GM12878 (cell line): ENCODE measurements at regions not wholly inside any gene's neighbourhood (a gene's known extent, or its start where the extent isn't known, plus 50 kb on each side); places are given as distances from the start of the nearest gene placed in this dataset.

Experiments
- BRCA1 ChIP-seq: IDR thresholded peaks from 2 replicates; pipeline ENCODE4 v1.6.1; 2011; ENCODE audit warnings: low read depth, low read length, improper control_type of control experiment
- CREM ChIP-seq: IDR thresholded peaks from 2 replicates; pipeline ENCODE4 v1.6.1; 2014; ENCODE audit warnings: antibody characterized with exemption, low read depth
- EGR1 ChIP-seq, 2 experiments: IDR thresholded peaks; 1 replicate in 1 of 2; 2 replicates in 1 of 2; pipeline ENCODE4 v1.6.1; 2011 to 2012; ENCODE audit warnings: low read depth in 2 of 2, low read length in 2 of 2, borderline replicate concordance in 1 of 2, mild to moderate bottlenecking in 1 of 2, moderate library complexity in 1 of 2
- FOXM1 ChIP-seq: IDR thresholded peaks from 2 replicates; pipeline ENCODE4 v1.6.1; 2012; ENCODE audit warnings: low read depth, mild to moderate bottlenecking, inconsistent platforms, low read length, moderate library complexity
- IKZF2 ChIP-seq, 2 experiments: fragments of 450-650 bp; IDR thresholded peaks; 2 replicates each; pipeline ENCODE4 v1.6.1; 2017; ENCODE audit warnings: mild to moderate bottlenecking in 2 of 2, moderate library complexity in 2 of 2
- MEF2B ChIP-seq: fragments of 450-650 bp; IDR thresholded peaks from 2 replicates; pipeline ENCODE4 v1.6.1; 2018; ENCODE audit warnings: mild to moderate bottlenecking, moderate library complexity; ENCODE audit not compliant: partially characterized antibody, poor library complexity, severe bottlenecking
- NR2C2 ChIP-seq: IDR thresholded peaks from 2 replicates; pipeline ENCODE4 v1.6.1; 2011; ENCODE audit warnings: borderline replicate concordance, low read depth; ENCODE audit not compliant: control insufficient read depth, insufficient read length
- PAX5 ChIP-seq: IDR thresholded peaks from 2 replicates; pipeline ENCODE4 v1.6.1; 2011; ENCODE audit warnings: low read depth, low read length, borderline replicate concordance
- POLR2AphosphoS5 ChIP-seq: IDR thresholded peaks from 2 replicates; pipeline ENCODE4 v1.6.1; 2011; ENCODE audit warnings: mild to moderate bottlenecking, low read length, inconsistent platforms
- RELA ChIP-seq: fragments of 450-650 bp; IDR thresholded peaks from 2 replicates; pipeline ENCODE4 v1.8.0; 2014; ENCODE audit warnings: borderline replicate concordance; ENCODE audit not compliant: partially characterized antibody
- RUNX3 ChIP-seq: IDR thresholded peaks from 2 replicates; pipeline ENCODE4 v1.6.1; 2012; ENCODE audit warnings: low read length, inconsistent platforms
- STAT3 ChIP-seq: IDR thresholded peaks from 2 replicates; pipeline ENCODE4 v1.6.1; 2011; ENCODE audit warnings: low read depth, low read length, improper control_type of control experiment
- TCF3 ChIP-seq: IDR thresholded peaks from 2 replicates; pipeline ENCODE4 v1.6.1; 2012; ENCODE audit warnings: low read depth, mild to moderate bottlenecking, low read length, borderline replicate concordance; ENCODE audit not compliant: insufficient read depth
- TF ChIP-seq, protein P1 (sequence below): fragments of 450-650 bp; conservative IDR thresholded peaks from 2 replicates; pipeline ENCODE4 v1.6.1; 2017; ENCODE audit warnings: mild to moderate bottlenecking, moderate library complexity
- TF ChIP-seq, protein P2 (sequence below): fragments of 450-650 bp; IDR thresholded peaks from 2 replicates; pipeline ENCODE4 v1.6.1; 2017; ENCODE audit warnings: mild to moderate bottlenecking
- TF ChIP-seq, protein P3 (sequence below): IDR thresholded peaks from 2 replicates; pipeline ENCODE4 v1.6.1; 2012; ENCODE audit warnings: improper control_type of control experiment, low read depth, low read length; ENCODE audit not compliant: insufficient replicate concordance
- TF ChIP-seq, protein P4 (sequence below): fragments of 450-650 bp; IDR thresholded peaks from 2 replicates; pipeline ENCODE4 v1.6.1; 2018; ENCODE audit warnings: borderline replicate concordance, mild to moderate bottlenecking; ENCODE audit not compliant: partially characterized antibody

DNA sequence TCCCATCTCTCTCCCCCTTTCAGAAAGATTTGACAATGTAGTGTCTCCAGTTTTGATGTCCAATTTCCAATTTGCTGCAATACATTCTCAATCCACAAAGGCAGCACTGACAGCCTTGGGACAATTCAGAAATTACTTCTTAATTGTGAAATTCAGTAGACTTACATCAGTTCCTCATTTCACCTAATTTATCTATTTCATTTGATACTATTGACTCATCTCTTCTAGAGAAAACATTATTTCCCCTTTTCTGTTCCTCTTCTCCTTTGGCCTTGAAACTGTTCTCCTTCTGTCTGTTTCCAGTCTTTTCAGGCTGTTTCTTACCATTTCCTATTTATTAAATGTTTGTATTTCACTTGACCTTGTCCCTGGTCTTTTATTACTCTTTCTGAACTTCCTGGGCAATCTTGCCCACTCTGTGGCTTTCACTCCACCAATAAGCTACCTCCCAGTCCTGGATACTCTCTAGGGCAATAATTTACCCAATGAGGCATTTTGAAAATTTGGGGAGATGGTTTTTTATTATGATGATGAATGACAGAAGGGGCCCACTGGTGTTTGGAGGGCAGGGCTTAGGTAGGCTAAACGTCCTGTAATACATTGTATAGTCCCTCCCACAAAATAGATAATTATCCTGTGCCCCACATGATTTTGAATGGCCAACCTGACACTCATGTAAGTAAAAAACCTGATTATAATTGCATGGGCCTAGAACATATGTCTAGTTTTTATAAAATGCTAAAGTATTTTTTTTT is 498.0 kb upstream of the BOD1L1 start (continued):
- TF ChIP-seq, protein P1, sequence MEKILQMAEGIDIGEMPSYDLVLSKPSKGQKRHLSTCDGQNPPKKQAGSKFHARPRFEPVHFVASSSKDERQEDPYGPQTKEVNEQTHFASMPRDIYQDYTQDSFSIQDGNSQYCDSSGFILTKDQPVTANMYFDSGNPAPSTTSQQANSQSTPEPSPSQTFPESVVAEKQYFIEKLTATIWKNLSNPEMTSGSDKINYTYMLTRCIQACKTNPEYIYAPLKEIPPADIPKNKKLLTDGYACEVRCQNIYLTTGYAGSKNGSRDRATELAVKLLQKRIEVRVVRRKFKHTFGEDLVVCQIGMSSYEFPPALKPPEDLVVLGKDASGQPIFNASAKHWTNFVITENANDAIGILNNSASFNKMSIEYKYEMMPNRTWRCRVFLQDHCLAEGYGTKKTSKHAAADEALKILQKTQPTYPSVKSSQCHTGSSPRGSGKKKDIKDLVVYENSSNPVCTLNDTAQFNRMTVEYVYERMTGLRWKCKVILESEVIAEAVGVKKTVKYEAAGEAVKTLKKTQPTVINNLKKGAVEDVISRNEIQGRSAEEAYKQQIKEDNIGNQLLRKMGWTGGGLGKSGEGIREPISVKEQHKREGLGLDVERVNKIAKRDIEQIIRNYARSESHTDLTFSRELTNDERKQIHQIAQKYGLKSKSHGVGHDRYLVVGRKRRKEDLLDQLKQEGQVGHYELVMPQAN: no peak
- TF ChIP-seq, protein P2, sequence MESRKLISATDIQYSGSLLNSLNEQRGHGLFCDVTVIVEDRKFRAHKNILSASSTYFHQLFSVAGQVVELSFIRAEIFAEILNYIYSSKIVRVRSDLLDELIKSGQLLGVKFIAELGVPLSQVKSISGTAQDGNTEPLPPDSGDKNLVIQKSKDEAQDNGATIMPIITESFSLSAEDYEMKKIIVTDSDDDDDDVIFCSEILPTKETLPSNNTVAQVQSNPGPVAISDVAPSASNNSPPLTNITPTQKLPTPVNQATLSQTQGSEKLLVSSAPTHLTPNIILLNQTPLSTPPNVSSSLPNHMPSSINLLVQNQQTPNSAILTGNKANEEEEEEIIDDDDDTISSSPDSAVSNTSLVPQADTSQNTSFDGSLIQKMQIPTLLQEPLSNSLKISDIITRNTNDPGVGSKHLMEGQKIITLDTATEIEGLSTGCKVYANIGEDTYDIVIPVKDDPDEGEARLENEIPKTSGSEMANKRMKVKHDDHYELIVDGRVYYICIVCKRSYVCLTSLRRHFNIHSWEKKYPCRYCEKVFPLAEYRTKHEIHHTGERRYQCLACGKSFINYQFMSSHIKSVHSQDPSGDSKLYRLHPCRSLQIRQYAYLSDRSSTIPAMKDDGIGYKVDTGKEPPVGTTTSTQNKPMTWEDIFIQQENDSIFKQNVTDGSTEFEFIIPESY: no peak
- no peak for TF ChIP-seq BRCA1
- TF ChIP-seq, protein P3, sequence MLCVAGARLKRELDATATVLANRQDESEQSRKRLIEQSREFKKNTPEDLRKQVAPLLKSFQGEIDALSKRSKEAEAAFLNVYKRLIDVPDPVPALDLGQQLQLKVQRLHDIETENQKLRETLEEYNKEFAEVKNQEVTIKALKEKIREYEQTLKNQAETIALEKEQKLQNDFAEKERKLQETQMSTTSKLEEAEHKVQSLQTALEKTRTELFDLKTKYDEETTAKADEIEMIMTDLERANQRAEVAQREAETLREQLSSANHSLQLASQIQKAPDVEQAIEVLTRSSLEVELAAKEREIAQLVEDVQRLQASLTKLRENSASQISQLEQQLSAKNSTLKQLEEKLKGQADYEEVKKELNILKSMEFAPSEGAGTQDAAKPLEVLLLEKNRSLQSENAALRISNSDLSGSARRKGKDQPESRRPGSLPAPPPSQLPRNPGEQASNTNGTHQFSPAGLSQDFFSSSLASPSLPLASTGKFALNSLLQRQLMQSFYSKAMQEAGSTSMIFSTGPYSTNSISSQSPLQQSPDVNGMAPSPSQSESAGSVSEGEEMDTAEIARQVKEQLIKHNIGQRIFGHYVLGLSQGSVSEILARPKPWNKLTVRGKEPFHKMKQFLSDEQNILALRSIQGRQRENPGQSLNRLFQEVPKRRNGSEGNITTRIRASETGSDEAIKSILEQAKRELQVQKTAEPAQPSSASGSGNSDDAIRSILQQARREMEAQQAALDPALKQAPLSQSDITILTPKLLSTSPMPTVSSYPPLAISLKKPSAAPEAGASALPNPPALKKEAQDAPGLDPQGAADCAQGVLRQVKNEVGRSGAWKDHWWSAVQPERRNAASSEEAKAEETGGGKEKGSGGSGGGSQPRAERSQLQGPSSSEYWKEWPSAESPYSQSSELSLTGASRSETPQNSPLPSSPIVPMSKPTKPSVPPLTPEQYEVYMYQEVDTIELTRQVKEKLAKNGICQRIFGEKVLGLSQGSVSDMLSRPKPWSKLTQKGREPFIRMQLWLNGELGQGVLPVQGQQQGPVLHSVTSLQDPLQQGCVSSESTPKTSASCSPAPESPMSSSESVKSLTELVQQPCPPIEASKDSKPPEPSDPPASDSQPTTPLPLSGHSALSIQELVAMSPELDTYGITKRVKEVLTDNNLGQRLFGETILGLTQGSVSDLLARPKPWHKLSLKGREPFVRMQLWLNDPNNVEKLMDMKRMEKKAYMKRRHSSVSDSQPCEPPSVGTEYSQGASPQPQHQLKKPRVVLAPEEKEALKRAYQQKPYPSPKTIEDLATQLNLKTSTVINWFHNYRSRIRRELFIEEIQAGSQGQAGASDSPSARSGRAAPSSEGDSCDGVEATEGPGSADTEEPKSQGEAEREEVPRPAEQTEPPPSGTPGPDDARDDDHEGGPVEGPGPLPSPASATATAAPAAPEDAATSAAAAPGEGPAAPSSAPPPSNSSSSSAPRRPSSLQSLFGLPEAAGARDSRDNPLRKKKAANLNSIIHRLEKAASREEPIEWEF: peak; percentile 52
- peak; percentile 89 for TF ChIP-seq IKZF2 (IDR thresholded peaks at IDR 0.05)
- TF ChIP-seq STAT3: no peak
- no peak for TF ChIP-seq RELA
- TF ChIP-seq MEF2B: peak; percentile 34
- no peak for TF ChIP-seq EGR1 (IDR thresholded peaks at IDR 0.05; ENCODE audit: borderline replicate concordance in 1 of 2, low read depth in 2 of 2, low read length in 2 of 2)
- TF ChIP-seq FOXM1: 0 out of 2 replicates have a peak, but pooled peaks have one; percentile 33
- peak; percentile 20; the same call in 1 of the 2 replicates for TF ChIP-seq RUNX3
- no peak for TF ChIP-seq POLR2AphosphoS5
- peak; percentile 50 for TF ChIP-seq CREM
- 0 out of 2 replicates have a peak, but pooled peaks have one; percentile 6 for TF ChIP-seq PAX5
- TF ChIP-seq, protein P4, sequence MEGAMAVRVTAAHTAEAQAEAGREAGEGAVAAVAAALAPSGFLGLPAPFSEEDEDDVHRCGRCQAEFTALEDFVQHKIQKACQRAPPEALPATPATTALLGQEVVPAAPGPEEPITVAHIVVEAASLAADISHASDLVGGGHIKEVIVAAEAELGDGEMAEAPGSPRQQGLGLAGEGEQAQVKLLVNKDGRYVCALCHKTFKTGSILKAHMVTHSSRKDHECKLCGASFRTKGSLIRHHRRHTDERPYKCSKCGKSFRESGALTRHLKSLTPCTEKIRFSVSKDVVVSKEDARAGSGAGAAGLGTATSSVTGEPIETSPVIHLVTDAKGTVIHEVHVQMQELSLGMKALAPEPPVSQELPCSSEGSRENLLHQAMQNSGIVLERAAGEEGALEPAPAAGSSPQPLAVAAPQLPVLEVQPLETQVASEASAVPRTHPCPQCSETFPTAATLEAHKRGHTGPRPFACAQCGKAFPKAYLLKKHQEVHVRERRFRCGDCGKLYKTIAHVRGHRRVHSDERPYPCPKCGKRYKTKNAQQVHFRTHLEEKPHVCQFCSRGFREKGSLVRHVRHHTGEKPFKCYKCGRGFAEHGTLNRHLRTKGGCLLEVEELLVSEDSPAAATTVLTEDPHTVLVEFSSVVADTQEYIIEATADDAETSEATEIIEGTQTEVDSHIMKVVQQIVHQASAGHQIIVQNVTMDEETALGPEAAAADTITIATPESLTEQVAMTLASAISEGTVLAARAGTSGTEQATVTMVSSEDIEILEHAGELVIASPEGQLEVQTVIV: no peak
- TF ChIP-seq TCF3: no peak
- no peak for TF ChIP-seq NR2C2
